Neural progenitor cell (in vitro differentiated cells): ENCODE measurements at regions not wholly inside any gene's neighbourhood (a gene's known extent, or its start where the extent isn't known, plus 50 kb on each side); places are given as distances from the start of the nearest gene placed in this dataset.

Experiments used
- DNase-seq: peaks from one replicate; pipeline ENCODE4 v3.0.0-alpha.2; 2016; ENCODE audit warnings: low spot score
- H2AFZ ChIP-seq: fragments of 200-600 bp; sonication (generic); replicated peaks from 2 replicates; pipeline ENCODE4 v1.6.1; 2016; ENCODE audit warnings: antibody characterized with exemption
- H3F3A ChIP-seq: fragments of 200-600 bp; sonication (generic); 2 replicates; pipeline ENCODE4 v1.6.1; 2016; ENCODE audit warnings: antibody characterized with exemption, low read depth
- H3K27ac ChIP-seq: fragments of 200-600 bp; sonication (generic); 2 replicates; pipeline ENCODE4 v1.5.1; 2016; ENCODE audit warnings: mild to moderate bottlenecking
- H3K27me3 ChIP-seq: fragments of 200-600 bp; sonication (generic); 2 replicates; pipeline ENCODE4 v1.6.1; 2016; ENCODE audit warnings: mild to moderate bottlenecking, moderate library complexity
- H3K36me3 ChIP-seq: fragments of 200-600 bp; sonication (generic); 2 replicates; pipeline ENCODE4 v1.5.1; 2016
- H3K4me1 ChIP-seq: fragments of 200-600 bp; sonication (generic); 2 replicates; pipeline ENCODE4 v1.6.1; 2016; ENCODE audit warnings: mixed run types
- H3K4me2 ChIP-seq: fragments of 200-600 bp; sonication (generic); 2 replicates; pipeline ENCODE4 v1.6.1; 2016
- H3K4me3 ChIP-seq: fragments of 200-600 bp; sonication (generic); 2 replicates; pipeline ENCODE4 v1.5.1; 2016
- H3K79me2 ChIP-seq: fragments of 200-600 bp; sonication (generic); 2 replicates; pipeline ENCODE4 v1.6.1; 2016; ENCODE audit warnings: low read depth
- H3K9ac ChIP-seq: fragments of 200-600 bp; sonication (generic); 2 replicates; pipeline ENCODE4 v1.6.1; 2016
- H3K9me3 ChIP-seq: fragments of 200-600 bp; sonication (generic); 2 replicates; pipeline ENCODE4 v1.5.1; 2016; ENCODE audit warnings: low read depth
- H4K20me1 ChIP-seq: fragments of 200-600 bp; sonication (generic); 2 replicates; pipeline ENCODE4 v1.6.1; 2016; ENCODE audit warnings: low read depth
- H3K27ac Mint-ChIP-seq: 3 replicates; pipeline ENCODE4 v1.8.0; 2021; ENCODE audit warnings: mixed read lengths
- H3K27me3 Mint-ChIP-seq: 2 replicates; pipeline ENCODE4 v1.8.0; 2022; ENCODE audit warnings: low read depth, mild to moderate bottlenecking, inconsistent platforms, moderate library complexity, mixed read lengths; ENCODE audit not compliant: insufficient read depth
- H3K36me3 Mint-ChIP-seq: 3 replicates; pipeline ENCODE4 v1.8.0; 2021; ENCODE audit warnings: mixed read lengths
- H3K4me1 Mint-ChIP-seq: 3 replicates; pipeline ENCODE4 v1.8.0; 2021; ENCODE audit warnings: mixed read lengths
- H3K4me3 Mint-ChIP-seq: 3 replicates; pipeline ENCODE4 v1.8.0; 2021; ENCODE audit warnings: mild to moderate bottlenecking, moderate library complexity, mixed read lengths
- H3K9me3 Mint-ChIP-seq: 3 replicates; pipeline ENCODE4 v1.8.0; 2020; ENCODE audit warnings: mixed read lengths
- EZH2 ChIP-seq: fragments of 200-600 bp; sonication (generic); IDR thresholded peaks from 2 replicates; pipeline ENCODE4 v1.6.1; 2017; ENCODE audit warnings: antibody characterized with exemption, mild to moderate bottlenecking, moderate library complexity
- EZH2phosphoT487 ChIP-seq: fragments of 200-600 bp; sonication (generic); IDR thresholded peaks from 2 replicates; pipeline ENCODE4 v1.6.1; 2017; ENCODE audit warnings: antibody characterized with exemption
- TF ChIP-seq, protein P1 (sequence below): fragments of 200-600 bp; sonication (generic); IDR thresholded peaks from 2 replicates; pipeline ENCODE4 v1.5.1; 2017; ENCODE audit warnings: antibody characterized with exemption, mild to moderate bottlenecking

- no peak for TF ChIP-seq EZH2phosphoT487
- TF ChIP-seq EZH2, result no peak
- TF ChIP-seq, protein P1, sequence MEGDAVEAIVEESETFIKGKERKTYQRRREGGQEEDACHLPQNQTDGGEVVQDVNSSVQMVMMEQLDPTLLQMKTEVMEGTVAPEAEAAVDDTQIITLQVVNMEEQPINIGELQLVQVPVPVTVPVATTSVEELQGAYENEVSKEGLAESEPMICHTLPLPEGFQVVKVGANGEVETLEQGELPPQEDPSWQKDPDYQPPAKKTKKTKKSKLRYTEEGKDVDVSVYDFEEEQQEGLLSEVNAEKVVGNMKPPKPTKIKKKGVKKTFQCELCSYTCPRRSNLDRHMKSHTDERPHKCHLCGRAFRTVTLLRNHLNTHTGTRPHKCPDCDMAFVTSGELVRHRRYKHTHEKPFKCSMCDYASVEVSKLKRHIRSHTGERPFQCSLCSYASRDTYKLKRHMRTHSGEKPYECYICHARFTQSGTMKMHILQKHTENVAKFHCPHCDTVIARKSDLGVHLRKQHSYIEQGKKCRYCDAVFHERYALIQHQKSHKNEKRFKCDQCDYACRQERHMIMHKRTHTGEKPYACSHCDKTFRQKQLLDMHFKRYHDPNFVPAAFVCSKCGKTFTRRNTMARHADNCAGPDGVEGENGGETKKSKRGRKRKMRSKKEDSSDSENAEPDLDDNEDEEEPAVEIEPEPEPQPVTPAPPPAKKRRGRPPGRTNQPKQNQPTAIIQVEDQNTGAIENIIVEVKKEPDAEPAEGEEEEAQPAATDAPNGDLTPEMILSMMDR, result no peak
- H3K4me2 ChIP-seq, result no peak overlapping the region
Measured at GRCh38 chr15:39205081-39205480, 375.8 kb upstream of the THBS1 start.

GRCh38 chr15:39205506-39206371 lies 375.1 kb upstream of the THBS1 start:
- H3K27ac ChIP-seq, result no peak overlapping the region
- no peak overlapping the region for H3K4me3 ChIP-seq
- H3K9ac ChIP-seq, result no peak overlapping the region
- Mint-ChIP-seq H3K9me3 (peaks cover 3% of the 10 kb centered on the region), H3K4me1 (peaks cover 3% of the 10 kb centered on the region), H3K4me3 (no peak overlapping the region), H3K27me3 (peaks cover 2% of the 10 kb centered on the region), H3K27ac (no peak overlapping the region), H3K36me3 (no peaks in the 10 kb centered on the region)
- TF ChIP-seq EZH2, result no peak
- TF ChIP-seq EZH2phosphoT487, result no peak
- TF ChIP-seq, protein P1, result no peak
- H2AFZ ChIP-seq, result no peak overlapping the region
- H3K27me3 ChIP-seq, result no peaks in the 10 kb centered on the region
- peaks cover under 1% of the 10 kb centered on the region for H3F3A ChIP-seq
- no peaks in the 10 kb centered on the region for H3K9me3 ChIP-seq
- H3K79me2 ChIP-seq, result no peaks in the 10 kb centered on the region
- no peak for DNase-seq
- H4K20me1 ChIP-seq, result no peaks in the 10 kb centered on the region
- H3K4me1 ChIP-seq, result peaks cover 5% of the 10 kb centered on the region
- H3K36me3 ChIP-seq, result no peaks in the 10 kb centered on the region
- H3K4me2 ChIP-seq, result no peak overlapping the region

More at GRCh38 chr15:39205081-39205480, 375.8 kb upstream of the THBS1 start:
- H3K27me3 ChIP-seq, result no peaks in the 10 kb centered on the region
- no peak overlapping the region for H3K4me3 ChIP-seq
- Mint-ChIP-seq H3K4me3 (no peak overlapping the region), H3K9me3 (peaks cover 3% of the 10 kb centered on the region), H3K27ac (no peak overlapping the region), H3K4me1 (peaks cover 10% of the 10 kb centered on the region), H3K36me3 (no peaks in the 10 kb centered on the region), H3K27me3 (no peaks in the 10 kb centered on the region)
- H3F3A ChIP-seq, result peaks cover 3% of the 10 kb centered on the region
- no peak overlapping the region for H3K27ac ChIP-seq
- H4K20me1 ChIP-seq, result no peaks in the 10 kb centered on the region
- no peaks in the 10 kb centered on the region for H3K36me3 ChIP-seq
- H3K4me1 ChIP-seq, result peaks cover 8% of the 10 kb centered on the region
- no peak for DNase-seq
- no peak overlapping the region for H2AFZ ChIP-seq
- H3K9ac ChIP-seq, result no peak overlapping the region
- H3K9me3 ChIP-seq, result no peaks in the 10 kb centered on the region
- H3K79me2 ChIP-seq, result no peaks in the 10 kb centered on the region

- H3K4me1 ChIP-seq, result no peaks in the 10 kb centered on the region
- no peaks in the 10 kb centered on the region for H3K79me2 ChIP-seq
- Mint-ChIP-seq H3K27me3 (peaks cover 2% of the 10 kb centered on the region), H3K9me3 (peaks cover 9% of the 10 kb centered on the region), H3K27ac (no peak overlapping the region), H3K4me1 (no peaks in the 10 kb centered on the region), H3K4me3 (no peak overlapping the region), H3K36me3 (no peaks in the 10 kb centered on the region)
- H3K9ac ChIP-seq, result no peak overlapping the region
- H4K20me1 ChIP-seq, result no peaks in the 10 kb centered on the region
- no peak overlapping the region for H2AFZ ChIP-seq
- H3K4me2 ChIP-seq, result no peak overlapping the region
- no peaks in the 10 kb centered on the region for H3F3A ChIP-seq
- H3K27me3 ChIP-seq, result no peaks in the 10 kb centered on the region
- no peak for DNase-seq
- TF ChIP-seq EZH2phosphoT487 (no peak), EZH2 (no peak)
- TF ChIP-seq, protein P1, result no peak
- H3K4me3 ChIP-seq, result no peak overlapping the region
- H3K36me3 ChIP-seq, result no peaks in the 10 kb centered on the region
- no peak overlapping the region for H3K27ac ChIP-seq
- peaks cover 6% of the 10 kb centered on the region for H3K9me3 ChIP-seq
Measured at GRCh38 chr15:39207532-39208115, 373.3 kb upstream of the THBS1 start.
